GM23338 (cell line): ENCODE measurements at regions not wholly inside any gene's neighbourhood (a gene's known extent, or its start where the extent isn't known, plus 50 kb on each side); places are given as distances from the start of the nearest gene placed in this dataset.
A peak's percentile ranks its signal among the peaks of the same experiment; 100 is the strongest.

Experiments used
- ATAC-seq: fragments of 200-7000 bp; cut with Tn5 transposase; 3 replicates; pipeline ENCODE4 v1.9.1; 2020
- DNase-seq: peaks from one replicate; pipeline ENCODE4 v3.0.0-alpha.2; 2015; ENCODE audit warnings: low spot score
- H2AFZ ChIP-seq: fragments of 200-600 bp; sonication (generic); 2 replicates; pipeline ENCODE4 v1.8.0; 2016; ENCODE audit warnings: antibody characterized with exemption, mild to moderate bottlenecking, moderate library complexity
- H3F3A ChIP-seq: fragments of 200-600 bp; sonication (generic); replicated peaks from 2 replicates; pipeline ENCODE4 v1.8.0; 2017; ENCODE audit warnings: antibody characterized with exemption, mixed run types, low read depth
- H3K27ac ChIP-seq: fragments of 200-600 bp; sonication (generic); 2 replicates; pipeline ENCODE4 v1.6.1; 2016; ENCODE audit warnings: low read depth
- H3K27me3 ChIP-seq: fragments of 200-600 bp; sonication (generic); 2 replicates; pipeline ENCODE4 v1.8.0; 2016; ENCODE audit warnings: mild to moderate bottlenecking, mixed run types, moderate library complexity; ENCODE audit not compliant: insufficient read depth
- H3K36me3 ChIP-seq: fragments of 200-600 bp; sonication (generic); 2 replicates; pipeline ENCODE4 v1.8.0; 2016; ENCODE audit warnings: mild to moderate bottlenecking; ENCODE audit not compliant: insufficient read depth
- H3K4me1 ChIP-seq: fragments of 200-600 bp; sonication (generic); 2 replicates; pipeline ENCODE4 v1.8.0; 2016; ENCODE audit warnings: mild to moderate bottlenecking, moderate library complexity; ENCODE audit not compliant: insufficient read depth
- H3K4me2 ChIP-seq: fragments of 200-600 bp; sonication (generic); 2 replicates; pipeline ENCODE4 v1.7.1; 2017; ENCODE audit warnings: mixed run types
- H3K4me3 ChIP-seq: fragments of 200-600 bp; sonication (generic); 2 replicates; pipeline ENCODE4 v1.6.1; 2016; ENCODE audit warnings: mixed run types
- H3K79me2 ChIP-seq: fragments of 200-600 bp; sonication (generic); replicated peaks from 2 replicates; pipeline ENCODE4 v1.8.0; 2017; ENCODE audit warnings: mild to moderate bottlenecking; ENCODE audit not compliant: insufficient read depth
- H3K9me2 ChIP-seq: fragments of 200-600 bp; sonication (generic); 2 replicates; pipeline ENCODE4 v1.8.0; 2017; ENCODE audit not compliant: insufficient read depth
- H4K20me1 ChIP-seq: fragments of 200-600 bp; sonication (generic); replicated peaks from 2 replicates; pipeline ENCODE4 v1.8.0; 2017; ENCODE audit warnings: mild to moderate bottlenecking; ENCODE audit not compliant: insufficient read depth
- H3K27ac Mint-ChIP-seq: 2 replicates; pipeline ENCODE4 v1.8.0; 2020; ENCODE audit warnings: inconsistent platforms, mild to moderate bottlenecking, moderate library complexity, mixed read lengths
- H3K27me3 Mint-ChIP-seq: 3 replicates; pipeline ENCODE4 v1.8.0; 2022; ENCODE audit warnings: low read depth, mild to moderate bottlenecking, moderate library complexity, mixed read lengths, inconsistent platforms; ENCODE audit not compliant: insufficient read depth, poor library complexity
- H3K36me3 Mint-ChIP-seq: 3 replicates; pipeline ENCODE4 v1.8.0; 2021; ENCODE audit warnings: low read depth, mild to moderate bottlenecking, inconsistent platforms, moderate library complexity, mixed read lengths
- H3K4me1 Mint-ChIP-seq: 3 replicates; pipeline ENCODE4 v1.8.0; 2020; ENCODE audit warnings: mild to moderate bottlenecking, inconsistent platforms, mixed read lengths
- H3K4me3 Mint-ChIP-seq: 3 replicates; pipeline ENCODE4 v1.8.0; 2021; ENCODE audit warnings: moderate library complexity, mild to moderate bottlenecking, inconsistent platforms, mixed read lengths
- H3K9me3 Mint-ChIP-seq: 3 replicates; pipeline ENCODE4 v1.8.0; 2020; ENCODE audit warnings: moderate library complexity, mild to moderate bottlenecking, inconsistent platforms, mixed read lengths
- CTCF ChIP-seq, 2 experiments: fragments of 200-600 bp in 1 of 2; sonication (generic) in 1 of 2; conservative IDR thresholded peaks; 2 replicates each; pipeline versions ENCODE4 v1.5.1 to v1.6.1; 2016 to 2017; ENCODE audit warnings: antibody characterized with exemption in 2 of 2, low read depth in 2 of 2, mild to moderate bottlenecking in 2 of 2, moderate library complexity in 1 of 2
- ETS1 ChIP-seq: IDR thresholded peaks from 2 replicates; pipeline ENCODE4 v1.6.1; 2016; ENCODE audit warnings: antibody characterized with exemption
- EZH2 ChIP-seq: fragments of 200-600 bp; sonication (generic); IDR thresholded peaks from one replicate; pipeline ENCODE4 v1.8.0; 2017; ENCODE audit warnings: antibody characterized with exemption, mild to moderate bottlenecking, low read depth; ENCODE audit not compliant: unreplicated experiment
- POLR2AphosphoS5 ChIP-seq: IDR thresholded peaks from 2 replicates; pipeline ENCODE4 v1.6.1; 2016; ENCODE audit warnings: antibody characterized with exemption, low read depth
- STAT1 ChIP-seq: IDR thresholded peaks from one replicate; pipeline ENCODE4 v1.6.1; 2016; ENCODE audit warnings: antibody characterized with exemption; ENCODE audit not compliant: unreplicated experiment

- TF ChIP-seq CTCF (conservative IDR thresholded peaks at IDR 0.05; ENCODE audit: low read depth in 2 of 2): no peak
- TF ChIP-seq STAT1: no peak
These were observed 155.2 kb upstream of the PIK3R1 start (continued) for GRCh38 chr5:68060382-68060781.

GRCh38 chr5:68057191-68057590 is 158.4 kb upstream of the PIK3R1 start:
- Mint-ChIP-seq H3K27me3 (no peaks in the 10 kb centered on the region), H3K9me3 (peaks cover 16% of the 10 kb centered on the region), H3K36me3 (0 out of 3 replicates have a peak, but pooled peaks cover 2% of the 10 kb centered on the region), H3K27ac (no peak overlapping the region), H3K4me3 (no peak overlapping the region), H3K4me1 (no peaks in the 10 kb centered on the region)
- H3K4me2 ChIP-seq: no peak overlapping the region
- TF ChIP-seq ETS1 (no peak), EZH2 (no peak), STAT1 (no peak)
- no peaks in the 10 kb centered on the region for H3K79me2 ChIP-seq
- no peak for ATAC-seq
- no peak overlapping the region for H2AFZ ChIP-seq
- H4K20me1 ChIP-seq: no peaks in the 10 kb centered on the region
- H3K4me3 ChIP-seq: no peak overlapping the region
- no peaks in the 10 kb centered on the region; the same call in 1 of the 2 replicates for H3K4me1 ChIP-seq
- H3K27me3 ChIP-seq: no peaks in the 10 kb centered on the region
- DNase-seq: no peak
- H3F3A ChIP-seq: no peaks in the 10 kb centered on the region
- H3K36me3 ChIP-seq: no peaks in the 10 kb centered on the region
- 0 out of 2 replicates have a peak, but pooled peaks cover 8% of the 10 kb centered on the region for H3K9me2 ChIP-seq
- no peak overlapping the region for H3K27ac ChIP-seq

- Mint-ChIP-seq H3K9me3 (peaks cover 14% of the 10 kb centered on the region), H3K27me3 (no peaks in the 10 kb centered on the region), H3K4me3 (no peak overlapping the region), H3K36me3 (peaks cover 6% of the 10 kb centered on the region; the same call in 1 of the 3 replicates), H3K27ac (no peak overlapping the region), H3K4me1 (no peaks in the 10 kb centered on the region)
- peak; percentile 58 for ATAC-seq
- Histone ChIP-seq H3K4me2 (no peak overlapping the region), H3K4me3 (no peak overlapping the region), H3K27ac (no peak overlapping the region), H2AFZ (no peak overlapping the region), H4K20me1 (no peaks in the 10 kb centered on the region), H3K9me2 (0 out of 2 replicates have a peak, but pooled peaks cover 13% of the 10 kb centered on the region), H3F3A (no peaks in the 10 kb centered on the region), H3K36me3 (no peaks in the 10 kb centered on the region), H3K79me2 (no peaks in the 10 kb centered on the region), H3K4me1 (no peaks in the 10 kb centered on the region; the same call in 1 of the 2 replicates), H3K27me3 (no peaks in the 10 kb centered on the region)
- TF ChIP-seq POLR2AphosphoS5 (no peak), CTCF (conservative IDR thresholded peaks at IDR 0.05; ENCODE audit: low read depth in 2 of 2) (peak; percentile 17 to 30; a peak in 3 of 4 replicates)
- DNase-seq: peak; percentile 15
These were observed 159.9 kb upstream of the PIK3R1 start for GRCh38 chr5:68055686-68056085.
